GM19328 (cell line): ENCODE measurements at regions not wholly inside any gene's neighbourhood (a gene's known extent, or its start where the extent isn't known, plus 50 kb on each side); places are given as distances from the start of the nearest gene placed in this dataset.
"Not testable (repeated sequence)": the region's sequence is repeated elsewhere in the genome, so short reads cannot be mapped to it uniquely, and the experiment has no call there.

Source experiments
- ATAC-seq: cut with Tn5 transposase; IDR thresholded peaks from one replicate; pipeline ENCODE4 v1.9.1; 2021; ENCODE audit warnings: mild to moderate bottlenecking, moderate library complexity; ENCODE audit not compliant: unreplicated experiment

DNA sequence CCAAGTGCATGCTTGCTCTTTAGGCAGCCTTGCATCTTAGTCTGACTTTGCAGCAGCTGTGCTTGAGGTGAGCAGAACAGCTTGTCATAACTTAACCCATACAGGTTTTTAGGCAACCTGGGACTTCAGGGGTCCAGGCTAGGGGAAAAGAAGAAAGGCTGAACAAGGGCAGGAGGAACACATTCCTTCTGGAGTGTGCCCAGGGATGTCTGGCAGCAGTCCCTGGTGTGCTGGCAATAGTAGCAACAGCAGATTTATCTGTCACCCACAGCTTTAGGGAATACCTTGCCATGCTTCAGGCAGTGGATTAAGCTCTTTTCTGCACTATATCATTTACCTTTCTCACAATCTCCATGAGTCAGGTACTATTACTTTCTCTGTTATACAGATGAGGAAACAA, 513.0 kb downstream of the RAB38 start:
- no peak for ATAC-seq

DNA sequence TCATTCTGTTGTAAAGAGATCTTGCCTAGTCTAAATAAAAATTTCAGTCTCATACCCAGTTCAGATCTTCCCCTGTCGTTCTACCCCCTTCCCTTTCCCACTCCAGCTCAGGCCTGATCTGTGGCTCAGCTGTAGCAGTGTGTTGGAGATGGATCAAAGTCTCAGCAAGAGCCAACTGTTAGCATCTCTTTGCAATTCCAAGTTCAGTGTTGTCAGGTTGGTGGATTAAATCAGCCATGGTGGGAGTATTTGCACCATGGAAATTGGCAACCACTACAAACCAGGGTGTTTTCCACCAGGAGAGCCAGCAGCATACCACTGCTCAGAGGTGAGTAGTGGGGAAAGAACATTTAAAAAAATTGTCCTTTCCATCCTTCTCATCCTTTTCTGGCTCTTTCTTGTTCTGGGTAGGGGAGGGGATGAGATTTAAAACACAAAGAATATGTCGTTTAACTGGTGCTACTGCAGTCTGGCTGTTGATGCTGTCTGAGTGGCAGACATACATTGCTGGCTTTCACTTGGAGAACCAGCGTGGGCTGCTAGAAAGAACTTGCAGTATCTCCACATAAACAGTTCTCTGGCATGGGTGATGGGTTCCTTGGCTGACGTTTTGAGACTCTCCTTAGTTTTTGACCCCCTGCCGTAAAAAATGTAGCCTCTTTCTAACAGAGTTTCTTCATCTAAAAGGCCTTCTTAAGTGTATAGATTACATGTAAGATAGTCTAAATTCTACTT, 514.1 kb downstream of the RAB38 start:
- ATAC-seq: no peak

DNA sequence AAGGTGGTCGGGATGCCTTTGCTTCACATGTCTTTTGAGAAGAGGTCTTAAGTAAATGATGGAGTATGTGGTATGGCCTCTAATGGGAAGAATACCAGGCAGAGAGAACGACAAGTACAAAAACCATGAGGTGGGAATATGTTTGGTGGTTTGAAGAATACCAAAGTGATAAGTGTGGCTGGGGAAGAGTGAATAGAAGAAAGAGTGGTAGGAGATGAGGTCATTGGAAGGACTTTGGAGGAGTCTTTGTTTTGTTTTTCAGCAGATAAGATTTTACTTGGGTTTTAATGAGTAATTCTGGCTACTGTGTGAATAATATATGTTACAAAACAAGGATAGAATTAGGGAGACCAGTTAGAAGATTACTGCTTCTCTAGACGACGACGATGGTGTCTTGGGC, 515.4 kb downstream of the RAB38 start:
- ATAC-seq: no peak

DNA sequence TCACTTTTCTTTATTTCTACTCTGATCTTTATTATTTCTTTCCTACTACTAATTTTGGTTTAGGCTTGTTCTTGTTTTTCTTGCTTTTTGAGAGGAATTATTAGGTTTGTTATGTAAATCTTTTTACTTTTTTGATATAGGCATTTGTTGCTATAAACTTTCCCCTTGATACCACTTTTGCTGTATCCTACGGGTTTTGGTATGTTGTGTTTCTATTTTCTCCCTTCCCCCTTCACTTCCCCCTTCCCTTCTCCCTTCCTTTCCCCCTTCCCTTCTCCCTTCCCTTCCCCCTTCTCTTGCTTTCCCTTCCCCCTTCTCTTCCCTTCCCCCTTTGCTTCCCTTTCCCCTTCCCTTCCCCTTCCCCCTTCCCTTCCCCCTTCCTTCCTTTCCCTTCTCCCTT, 529.6 kb downstream of the RAB38 start:
- no peak for ATAC-seq

DNA sequence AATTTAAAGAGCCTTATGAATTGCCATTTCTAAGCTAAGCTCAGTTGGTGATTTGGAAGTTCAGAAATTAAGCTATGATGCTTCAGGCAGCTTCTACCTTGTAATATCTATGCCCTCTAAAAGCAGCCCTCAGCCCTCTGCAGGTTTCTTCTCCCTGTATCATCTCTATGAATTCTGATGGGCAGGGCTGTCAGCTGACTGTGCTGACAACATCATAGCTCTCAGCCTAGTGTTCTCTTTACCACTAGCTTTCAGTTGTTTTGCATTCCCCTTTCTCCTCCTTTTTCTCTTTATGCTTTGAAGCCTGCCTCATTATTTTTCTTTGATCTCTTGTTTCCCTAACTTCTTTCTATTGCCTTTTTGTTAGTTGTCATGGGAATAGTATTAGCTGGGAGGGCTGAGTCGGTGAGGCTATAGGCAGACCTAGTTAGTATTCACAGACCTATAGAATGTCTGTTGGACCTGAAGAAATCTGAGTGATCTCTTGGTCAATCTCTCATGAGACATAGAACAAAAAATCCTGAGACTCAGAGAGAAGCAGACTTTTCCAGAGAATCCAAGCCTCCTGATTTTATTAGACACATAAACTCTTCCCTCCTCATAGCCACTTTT, 535.4 kb downstream of the RAB38 start:
- ATAC-seq: no peak

DNA sequence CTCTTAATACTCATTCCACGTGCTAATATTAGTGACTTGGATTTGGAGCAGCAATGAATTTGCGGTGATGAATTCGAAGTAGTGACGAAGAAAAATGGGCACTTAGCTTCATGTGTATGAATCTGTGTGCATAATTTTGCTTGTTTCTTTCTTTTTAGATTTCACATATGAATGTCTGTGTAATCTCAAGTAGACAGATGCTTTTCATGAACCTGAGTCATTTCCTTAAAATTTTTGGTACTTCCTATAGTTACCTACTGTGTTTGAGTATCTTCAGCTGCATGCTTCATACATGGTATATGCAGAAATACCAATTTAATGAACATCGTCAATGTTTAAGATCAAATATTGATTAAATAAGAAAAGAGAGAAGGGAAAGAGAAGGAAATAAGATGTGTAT, 540.2 kb downstream of the RAB38 start:
- ATAC-seq: no peak

DNA sequence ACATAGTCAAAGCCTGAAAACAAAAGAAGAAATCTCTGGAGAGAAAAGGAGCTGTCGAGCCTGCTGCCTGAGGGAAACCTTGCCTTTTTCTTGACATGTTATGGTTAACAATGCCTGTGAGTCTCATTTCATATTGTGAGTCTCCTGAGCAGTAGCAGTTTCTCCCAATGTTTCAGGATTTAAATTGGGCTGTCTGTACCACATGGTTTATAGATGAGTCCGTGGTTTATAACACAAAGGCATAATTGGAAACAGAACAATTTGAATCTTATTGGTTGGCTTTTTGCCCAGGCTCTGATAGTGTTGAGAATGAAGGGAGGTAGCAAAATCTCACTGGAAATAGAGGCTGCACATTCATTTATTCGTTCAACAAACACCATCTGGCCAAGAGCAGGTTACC, 540.9 kb downstream of the RAB38 start:
- no peak for ATAC-seq

DNA sequence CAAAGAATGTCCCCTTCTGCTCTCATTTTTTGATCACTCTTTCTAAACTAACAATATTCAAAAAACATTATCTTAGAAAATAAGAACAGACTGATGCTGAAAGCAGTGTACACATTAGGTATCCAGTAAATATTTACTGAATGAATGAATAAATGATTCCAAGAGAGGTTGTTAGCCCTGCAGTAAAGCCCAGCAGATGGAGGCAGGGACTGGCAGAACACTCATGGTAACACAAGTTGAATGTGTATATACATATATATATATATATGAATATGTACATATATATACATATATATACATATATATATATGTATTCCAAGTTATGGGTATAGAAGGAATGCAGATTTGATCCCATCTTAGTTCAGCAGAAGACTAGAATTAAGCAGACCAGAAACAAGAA, 546.3 kb downstream of the RAB38 start:
- no peak for ATAC-seq

DNA sequence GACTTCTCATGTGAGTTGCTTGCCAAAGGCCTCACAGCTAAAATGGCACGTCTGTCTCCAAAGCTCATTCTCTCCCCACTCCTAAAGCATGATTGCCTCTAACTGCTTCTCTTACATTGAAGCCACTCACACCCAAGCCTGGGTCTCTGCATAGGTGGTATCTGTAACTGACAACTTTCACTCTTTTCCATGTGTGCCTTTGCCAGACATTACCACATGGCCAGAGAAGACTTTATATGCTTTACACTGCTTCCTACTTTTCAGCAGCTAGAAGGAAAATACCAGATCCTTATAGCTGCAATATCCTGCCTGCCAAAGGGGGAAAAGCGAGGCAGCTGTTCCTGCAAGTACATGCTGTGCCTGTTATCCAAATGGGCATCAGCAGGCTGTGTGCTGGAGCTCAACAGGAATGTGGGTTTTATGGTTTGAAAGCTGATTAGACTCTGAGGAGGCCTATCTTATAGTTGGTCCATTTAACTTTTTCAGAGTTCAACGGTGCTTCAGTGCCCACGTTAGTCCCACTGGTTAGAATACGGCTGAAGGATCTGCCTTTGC, 547.1 kb downstream of the RAB38 start:
- no peak for ATAC-seq

DNA sequence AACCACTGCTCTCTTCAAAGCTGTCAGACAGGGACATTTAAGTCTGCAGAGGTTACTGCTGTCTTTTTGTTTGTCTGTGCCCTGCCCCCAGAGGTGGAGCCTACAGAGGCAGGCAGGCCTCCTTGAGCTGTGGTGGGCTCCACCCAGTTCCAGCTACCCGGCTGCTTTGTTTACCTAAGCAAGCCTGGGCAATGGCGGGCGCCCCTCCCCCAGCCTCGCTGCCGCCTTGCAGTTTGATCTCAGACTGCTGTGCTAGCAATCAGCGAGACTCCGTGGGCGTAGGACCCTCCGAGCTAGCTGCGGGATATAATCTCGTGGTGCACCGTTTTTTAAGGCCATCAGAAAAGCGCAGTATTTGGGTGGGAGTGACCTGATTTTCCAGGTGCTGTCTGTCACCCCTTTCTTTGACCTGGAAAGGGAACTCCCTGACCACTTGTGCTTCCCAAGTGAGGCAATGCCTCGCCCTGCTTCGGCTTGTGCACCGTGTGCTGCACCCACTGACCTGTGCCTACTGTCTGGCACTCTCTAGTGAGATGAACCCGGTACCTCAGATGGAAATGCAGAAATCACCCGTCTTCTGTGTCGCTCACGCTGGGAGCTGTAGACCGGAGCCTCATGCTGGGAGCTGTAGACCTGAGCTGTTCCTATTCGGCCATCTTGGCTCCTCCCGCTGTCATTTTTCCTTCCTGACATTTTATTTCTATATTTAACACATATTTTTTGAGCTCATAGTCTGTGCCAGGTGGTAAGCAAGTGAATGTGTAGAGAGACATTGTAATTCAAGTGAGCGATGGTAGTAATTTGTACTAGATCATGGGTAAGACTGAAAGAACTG, 551.5 kb downstream of the RAB38 start:
- ATAC-seq: not testable (repeated sequence)

DNA sequence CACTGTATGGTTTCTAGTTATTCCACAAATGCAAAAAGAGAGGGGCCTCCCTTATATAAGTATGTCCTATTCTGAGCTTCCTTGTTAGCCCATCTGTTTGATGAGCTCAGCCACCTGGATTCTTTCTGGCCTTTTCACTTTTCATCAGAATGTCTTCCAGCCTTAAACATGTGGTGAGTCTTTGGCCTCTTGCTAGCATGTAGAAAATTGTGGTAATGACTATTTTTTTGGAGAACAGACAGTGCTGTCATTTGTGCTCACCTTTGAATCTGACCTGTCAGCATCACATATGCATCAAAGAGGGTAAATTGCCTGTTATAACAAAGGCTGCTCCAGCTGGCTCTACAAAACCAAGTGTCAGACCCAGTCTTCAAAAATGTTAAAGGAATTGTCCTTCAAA, 558.7 kb downstream of the RAB38 start:
- no peak for ATAC-seq

DNA sequence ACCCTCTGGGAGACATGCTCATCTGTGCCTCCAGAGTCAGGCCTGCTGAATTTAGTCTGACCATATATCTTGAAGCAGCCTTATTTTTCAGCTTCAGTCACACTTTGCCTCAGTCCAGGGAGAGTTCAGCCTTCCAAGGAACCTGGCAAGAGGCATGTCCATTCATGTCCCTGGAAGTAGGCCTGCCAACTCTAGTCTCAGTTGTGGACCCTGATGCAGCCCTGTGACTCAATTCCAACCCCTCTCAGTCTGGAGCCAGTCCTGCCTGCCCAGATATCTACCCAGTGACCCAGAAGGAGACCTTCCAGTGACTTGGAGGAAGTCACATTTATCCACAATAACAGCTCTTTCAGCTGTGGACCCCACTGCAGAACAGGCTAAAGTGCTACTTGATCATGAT, 566.6 kb downstream of the TMEM135 start:
- ATAC-seq: no peak

DNA sequence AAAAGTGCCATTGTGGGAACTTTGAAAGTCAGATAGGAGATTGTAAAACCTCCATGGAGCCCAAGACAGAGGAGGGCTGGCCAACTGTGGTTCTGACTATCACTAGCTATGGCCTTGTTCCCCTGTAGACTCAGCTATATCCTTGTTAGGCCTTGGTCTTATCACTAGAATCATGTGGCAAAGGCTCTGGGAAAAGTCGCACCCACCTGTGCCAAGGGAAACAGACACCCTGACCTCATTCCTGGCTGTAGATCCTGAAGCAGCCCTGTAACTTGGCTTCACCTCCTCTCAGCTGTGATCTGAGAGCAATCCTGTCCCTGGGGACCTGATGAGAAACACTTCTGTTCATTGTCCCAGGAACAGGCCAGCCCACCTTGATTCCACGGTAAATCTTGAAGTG, 566.2 kb downstream of the TMEM135 start:
- ATAC-seq: no peak

DNA sequence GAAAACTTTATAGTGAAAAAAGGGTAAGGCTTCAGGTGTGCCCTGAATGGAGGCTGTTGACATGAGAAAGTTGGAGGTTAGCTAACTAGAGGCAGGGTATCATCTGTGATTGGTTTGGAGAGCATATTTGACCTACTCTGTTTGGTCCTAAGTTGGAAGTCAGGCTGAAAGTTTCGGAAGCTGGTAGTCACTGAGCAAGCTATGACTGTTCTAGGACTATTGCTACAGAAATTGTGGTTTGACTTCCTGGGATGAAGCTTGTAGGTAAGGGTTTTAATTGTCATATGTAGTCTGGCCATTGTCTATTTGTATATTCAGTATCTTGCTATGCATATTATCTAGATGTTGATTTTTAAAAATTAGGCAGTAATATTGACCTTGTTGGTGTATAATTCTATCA, 565.0 kb downstream of the TMEM135 start:
- ATAC-seq: no peak

DNA sequence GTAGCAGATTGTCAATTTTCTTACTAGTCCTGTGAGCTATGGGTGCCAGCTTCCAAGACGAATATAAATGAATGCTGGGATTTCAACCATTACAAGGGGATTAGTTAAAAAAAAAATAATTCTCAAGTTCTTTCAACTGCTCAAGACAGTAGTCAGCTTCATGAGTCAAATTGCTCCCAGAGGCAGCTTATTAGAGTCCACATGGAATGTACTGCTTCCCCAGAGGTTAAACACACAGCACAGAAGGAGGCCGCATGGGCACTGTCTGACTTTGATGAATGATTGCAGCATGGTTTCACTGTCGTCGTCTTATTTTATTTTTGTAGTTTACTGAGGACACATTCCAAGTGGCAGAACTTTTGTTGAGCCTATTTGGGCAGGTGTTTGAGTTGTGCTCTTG, 563.2 kb downstream of the TMEM135 start:
- ATAC-seq: no peak

DNA sequence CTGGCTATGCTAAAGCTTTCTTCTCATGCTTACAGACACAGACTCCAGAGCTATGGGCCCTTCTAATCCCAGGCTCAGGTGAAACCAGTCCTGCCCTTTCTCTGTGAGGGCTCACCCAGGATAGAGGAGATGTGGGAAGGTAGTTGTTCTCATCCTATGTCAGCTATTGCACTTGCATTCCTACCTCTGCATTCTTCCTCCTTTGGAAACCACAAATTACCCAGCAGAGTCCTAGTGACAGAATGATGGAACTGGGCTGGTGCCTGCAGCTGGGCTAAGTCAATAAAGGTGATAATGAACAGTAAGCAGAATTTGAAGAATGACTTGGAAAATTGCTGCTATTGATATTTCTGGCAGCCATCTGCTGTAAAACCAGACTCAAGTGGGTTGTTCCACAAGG, 560.0 kb downstream of the TMEM135 start:
- ATAC-seq: no peak

DNA sequence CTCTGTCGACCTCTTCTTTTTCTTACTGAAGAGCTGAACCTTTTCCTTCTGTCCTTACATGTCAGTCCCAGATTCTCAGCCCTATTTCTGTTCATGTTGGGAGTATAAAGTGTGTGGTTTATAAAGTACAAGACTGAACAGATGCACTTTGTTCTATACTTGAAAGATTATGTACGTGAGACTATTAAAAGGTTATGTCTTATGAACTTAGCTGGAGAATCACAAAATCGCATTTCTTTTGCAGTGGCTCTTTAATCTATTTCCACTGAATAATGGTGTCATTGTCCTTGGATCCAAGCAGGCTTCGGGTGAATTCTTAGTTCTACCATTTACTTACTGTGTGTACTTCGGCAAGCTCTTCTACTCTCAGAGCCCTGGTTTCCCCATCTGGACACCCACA, 558.4 kb downstream of the TMEM135 start:
- no peak for ATAC-seq

DNA sequence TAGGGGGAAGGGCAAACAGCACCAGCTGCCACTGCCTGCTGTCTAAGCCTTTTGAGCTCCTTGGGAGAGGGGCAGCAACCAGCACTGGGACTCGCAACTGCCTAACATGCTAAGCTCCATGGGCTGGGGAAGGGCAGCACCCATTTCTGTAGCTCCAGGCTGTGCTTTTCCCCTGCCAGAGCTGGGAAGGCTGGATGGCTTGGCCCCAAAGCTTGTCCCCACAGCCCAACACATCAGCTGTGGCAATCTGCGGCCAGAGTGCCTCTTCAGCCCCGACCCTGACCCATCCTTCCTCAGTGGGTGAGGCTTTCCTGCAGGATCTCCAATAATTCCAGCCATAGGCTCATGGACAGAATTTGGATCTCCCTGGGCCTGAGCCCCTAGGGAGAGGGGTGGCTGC, 551.3 kb downstream of the TMEM135 start:
- ATAC-seq: no peak

DNA sequence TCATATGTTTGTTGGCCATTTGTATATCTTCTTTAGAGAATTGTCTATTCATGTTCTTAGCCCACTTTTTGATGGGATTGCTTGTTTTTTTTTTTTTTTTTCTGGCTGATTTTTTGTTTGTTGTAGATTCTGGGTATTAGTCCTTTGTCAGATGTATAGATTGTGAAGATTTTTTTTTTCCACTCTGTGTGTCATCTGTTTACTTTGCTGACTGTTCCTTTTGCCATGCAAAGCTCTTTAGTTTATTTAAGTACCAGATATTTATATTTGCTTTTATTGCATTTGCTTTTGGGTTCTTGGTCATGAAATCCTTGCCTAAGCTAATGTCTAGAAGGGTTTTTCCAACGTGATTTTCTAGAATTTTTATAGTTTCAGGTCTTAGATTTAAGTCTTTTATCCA, 547.9 kb downstream of the TMEM135 start:
- ATAC-seq: not testable (repeated sequence)

DNA sequence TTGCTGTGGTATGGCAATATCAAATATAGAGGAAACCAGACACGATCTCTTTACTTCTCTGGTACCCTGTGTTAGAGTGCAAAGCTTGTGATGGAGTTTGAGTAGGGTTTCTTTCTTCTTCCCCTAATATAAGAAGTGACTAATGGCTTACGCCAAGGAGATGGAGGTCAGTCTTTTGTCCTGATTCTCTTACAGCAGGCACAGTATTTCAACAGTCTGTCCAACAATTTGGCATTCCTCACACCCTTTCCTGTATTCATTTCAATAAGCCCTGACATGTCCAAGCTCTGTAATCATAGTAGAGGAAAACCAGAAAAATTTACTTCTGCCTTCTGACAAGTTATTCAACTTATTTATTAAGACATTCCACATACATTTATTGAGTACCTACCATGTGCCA, 546.2 kb downstream of the TMEM135 start:
- ATAC-seq: no peak

DNA sequence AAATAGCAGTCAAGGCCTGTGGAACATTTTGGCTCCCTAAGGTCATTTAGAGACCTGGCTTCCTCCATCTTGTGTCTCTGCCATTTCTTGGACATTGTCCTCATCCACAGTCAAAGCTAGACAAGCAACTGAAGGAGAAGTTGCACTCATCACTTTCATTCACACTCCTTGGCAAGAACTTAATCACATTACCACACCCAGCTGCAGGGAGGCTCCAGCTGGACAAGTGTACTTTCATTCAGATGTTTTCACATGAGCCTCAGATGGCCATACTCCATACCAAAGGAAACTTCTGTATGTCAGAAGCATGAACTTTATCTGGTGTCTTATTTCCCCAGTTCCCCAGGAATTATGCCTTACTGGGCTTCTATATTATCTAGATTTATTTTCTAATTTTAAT, 537.4 kb downstream of the TMEM135 start:
- no peak for ATAC-seq

DNA sequence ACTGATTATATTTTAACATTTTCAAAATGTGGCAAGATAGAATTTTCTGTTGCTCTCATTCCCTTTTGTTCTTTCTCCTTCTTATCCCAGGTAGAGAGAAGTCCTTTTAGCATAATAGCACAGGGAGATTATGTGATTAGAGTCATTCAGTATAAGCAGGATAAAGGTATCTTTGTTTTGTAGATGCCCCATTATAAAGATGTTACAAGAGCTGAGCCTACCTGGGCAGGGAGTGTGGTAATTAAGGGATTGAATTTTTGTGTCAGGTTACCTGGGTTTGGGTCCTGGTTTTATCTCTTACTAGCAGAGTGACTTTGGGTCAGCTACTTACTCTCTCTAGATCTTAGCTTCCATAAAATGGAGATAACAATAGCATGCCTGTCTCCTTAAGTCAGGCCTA, 536.5 kb downstream of the TMEM135 start:
- ATAC-seq: no peak
